H1 (cell line): ENCODE measurements at regions not wholly inside any gene's neighbourhood (a gene's known extent, or its start where the extent isn't known, plus 50 kb on each side); places are given as distances from the start of the nearest gene placed in this dataset.

Experiments
- CHD2 ChIP-seq: IDR thresholded peaks from 2 replicates; pipeline ENCODE4 v1.6.1; 2012; ENCODE audit warnings: low read length, improper control_type of control experiment
- CTCF ChIP-seq, 3 experiments: IDR thresholded peaks; 1 replicate in 2 of 3; 2 replicates in 1 of 3; pipeline versions ENCODE4 v1.5.1 to v1.6.1; 2011; ENCODE audit warnings: low read length in 3 of 3, mild to moderate bottlenecking in 3 of 3, inconsistent platforms in 2 of 3, low read depth in 1 of 3, moderate library complexity in 1 of 3; ENCODE audit not compliant: insufficient read depth in 1 of 3; ENCODE audit errors: control extremely low read depth in 1 of 3
- EZH2 ChIP-seq: fragments of 200-600 bp; sonication (generic); IDR thresholded peaks from 2 replicates; pipeline ENCODE4 v1.7.1; 2012; ENCODE audit warnings: low read depth, mild to moderate bottlenecking, moderate library complexity, low read length, inconsistent platforms; ENCODE audit not compliant: severe bottlenecking
- JUN ChIP-seq: IDR thresholded peaks from 2 replicates; pipeline ENCODE4 v1.6.1; 2011; ENCODE audit warnings: low read depth, mild to moderate bottlenecking, improper control_type of control experiment, low read length
- MAFK ChIP-seq: IDR thresholded peaks from 2 replicates; pipeline ENCODE4 v1.6.1; 2012; ENCODE audit warnings: low read depth, mild to moderate bottlenecking, improper control_type of control experiment, low read length
- RNF2 ChIP-seq: fragments of 200-900, 300-1000 bp; sonication (generic); IDR thresholded peaks from 2 replicates; pipeline ENCODE4 v1.7.1; 2016; ENCODE audit warnings: borderline replicate concordance, low read depth, mild to moderate bottlenecking, antibody characterized with exemption, low read length; ENCODE audit not compliant: poor library complexity, severe bottlenecking; ENCODE audit errors: missing control alignments
- SIN3A ChIP-seq, 2 experiments: IDR thresholded peaks in 1 of 2; conservative IDR thresholded peaks in 1 of 2; 2 replicates each; pipeline ENCODE4 v1.6.1; 2011 to 2012; ENCODE audit warnings: low read length in 2 of 2, improper control_type of control experiment in 1 of 2, low read depth in 1 of 2, mild to moderate bottlenecking in 1 of 2
- SP2 ChIP-seq: IDR thresholded peaks from 2 replicates; pipeline ENCODE4 v1.6.1; 2012; ENCODE audit warnings: mild to moderate bottlenecking, low read length, inconsistent platforms
- SUZ12 ChIP-seq: fragments of 200-600 bp; sonication (generic); IDR thresholded peaks from 2 replicates; pipeline ENCODE4 v1.6.1; 2012; ENCODE audit warnings: mild to moderate bottlenecking, inconsistent platforms, low read length, moderate library complexity, mixed read lengths
- TAF1 ChIP-seq: IDR thresholded peaks from 2 replicates; pipeline ENCODE4 v1.6.1; 2011; ENCODE audit warnings: mild to moderate bottlenecking, low read depth, low read length
- TCF12 ChIP-seq: IDR thresholded peaks from 2 replicates; pipeline ENCODE4 v1.6.1; 2011; ENCODE audit warnings: low read depth, mild to moderate bottlenecking, low read length
- USF2 ChIP-seq: IDR thresholded peaks from 2 replicates; pipeline ENCODE4 v1.6.1; 2011; ENCODE audit warnings: low read length, improper control_type of control experiment
- ZNF274 ChIP-seq: IDR thresholded peaks from 2 replicates; pipeline ENCODE4 v1.7.0; 2012; ENCODE audit warnings: low read length, borderline replicate concordance; ENCODE audit errors: extremely low read depth

GRCh38 chr12:12015073-12015685 is 55.6 kb upstream of the BCL2L14 start:
- no peak for TF ChIP-seq TAF1
- TF ChIP-seq JUN, result no peak
- no peak for TF ChIP-seq CTCF (IDR thresholded peaks at IDR 0.05; ENCODE audit: control extremely low read depth in 1 of 3, insufficient read depth in 1 of 3, low read depth in 1 of 3, low read length in 3 of 3)
- no peak for TF ChIP-seq SUZ12
- TF ChIP-seq MAFK, result no peak
- no peak for TF ChIP-seq USF2
- no peak for TF ChIP-seq EZH2
- no peak for TF ChIP-seq CHD2
- no peak for TF ChIP-seq TCF12
- no peak for TF ChIP-seq SP2
- TF ChIP-seq ZNF274, result no peak
- no peak for TF ChIP-seq SIN3A (conservative IDR thresholded peaks at IDR 0.05 in 1 of 2, IDR thresholded peaks at IDR 0.05 in 1 of 2; ENCODE audit: low read depth in 1 of 2, low read length in 2 of 2)
- TF ChIP-seq RNF2, result no peak
